RKO (cell line): ENCODE measurements at regions not wholly inside any gene's neighbourhood (a gene's known extent, or its start where the extent isn't known, plus 50 kb on each side); places are given as distances from the start of the nearest gene placed in this dataset.
A peak's percentile ranks its signal among the peaks of the same experiment; 100 is the strongest.

Experiments used
- DNase-seq: peaks from one replicate; pipeline ENCODE4 v3.0.0-alpha.2; 2016; ENCODE audit warnings: low spot score

DNA sequence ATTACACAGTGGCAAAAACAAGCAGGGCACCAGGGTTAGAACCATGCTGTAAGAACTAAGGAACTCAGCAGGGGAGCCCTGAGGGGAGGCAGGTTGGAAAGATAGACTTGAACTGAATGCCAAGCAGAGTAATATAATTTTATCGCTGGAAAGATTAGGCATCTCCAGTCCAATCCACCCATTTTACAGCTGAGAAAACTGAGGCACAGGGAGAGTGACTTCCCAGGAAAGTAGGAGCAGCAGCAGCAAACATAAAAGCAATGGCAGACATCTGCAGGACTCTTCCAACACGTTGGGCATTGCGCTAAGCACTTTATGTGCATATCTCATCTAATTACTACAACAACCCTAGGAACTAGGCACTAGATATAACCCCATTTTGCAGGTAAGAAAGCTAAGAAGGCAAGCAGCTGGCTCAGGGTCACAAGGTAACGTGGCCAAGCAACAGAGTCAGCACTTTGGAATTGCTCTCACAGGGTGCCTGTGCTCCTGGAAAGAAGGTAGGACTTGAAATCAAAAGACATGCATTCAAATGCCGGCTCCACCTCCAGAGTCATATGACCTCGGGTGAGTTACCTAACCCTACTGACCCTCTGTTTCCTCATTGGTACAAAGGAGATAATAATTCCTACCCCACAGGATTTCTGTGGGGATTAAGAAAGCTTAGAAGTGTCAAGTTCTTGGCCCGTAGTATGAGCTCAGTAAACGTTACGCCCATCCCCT lies 215.3 kb downstream of the BARX2 start:
- no peak for DNase-seq

DNA sequence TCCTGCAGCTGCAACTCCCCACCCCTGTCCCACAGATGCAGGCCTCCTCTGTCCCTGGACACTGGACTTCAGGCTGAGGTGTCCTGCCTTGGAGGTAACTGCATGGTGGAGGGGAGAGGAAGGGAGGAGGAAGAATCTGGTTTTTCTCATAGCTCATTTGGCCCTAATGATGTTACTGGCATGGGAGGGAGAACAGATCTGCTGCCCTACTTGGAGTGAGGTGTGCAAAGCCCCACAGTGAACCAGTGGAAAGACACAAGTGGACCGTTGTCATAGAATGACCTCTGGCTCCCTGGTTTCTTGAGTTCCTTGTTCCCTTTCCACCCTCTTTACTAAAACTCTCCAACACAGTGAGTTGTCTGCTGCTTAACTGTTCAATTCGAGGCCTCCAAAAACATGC lies 215.9 kb downstream of the BARX2 start:
- DNase-seq = no peak

DNA sequence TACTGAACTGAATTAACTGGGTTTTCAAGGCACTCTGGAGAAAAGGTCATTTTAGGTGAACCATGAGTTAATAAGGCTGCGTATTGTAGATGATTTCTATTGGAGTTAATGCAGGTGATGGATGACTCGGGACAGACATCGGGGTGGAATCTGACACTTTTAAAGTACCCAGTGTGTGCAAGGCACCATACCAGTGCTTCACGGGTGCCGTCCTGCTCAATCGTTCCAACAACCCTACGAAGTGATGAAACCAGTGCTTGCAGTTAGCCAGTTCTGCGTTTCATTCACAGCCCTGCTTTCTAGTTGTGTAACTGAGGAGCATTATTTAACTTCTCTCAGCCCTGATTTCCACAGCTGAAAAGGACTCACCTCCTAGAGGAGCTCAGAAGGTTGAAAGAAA lies 216.5 kb downstream of the BARX2 start:
- DNase-seq = no peak

DNA sequence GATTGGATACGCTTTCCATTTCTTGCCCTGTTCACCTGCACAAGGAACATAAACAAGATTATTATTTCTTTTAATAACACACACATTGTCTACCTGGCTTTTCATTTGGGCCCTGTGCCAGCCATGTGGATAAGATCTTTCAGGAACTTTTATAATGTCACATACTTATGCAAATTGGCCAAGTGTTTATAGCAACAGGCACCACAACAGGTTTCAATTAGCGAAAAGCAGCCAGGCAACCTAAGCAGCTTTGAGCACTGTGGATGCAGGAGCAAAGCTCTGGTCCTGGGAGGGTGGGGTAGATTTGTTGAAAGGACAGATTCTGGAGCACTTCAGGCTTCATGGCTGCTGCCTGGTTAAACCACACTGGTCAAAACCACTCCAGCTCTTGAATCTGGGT lies 217.4 kb downstream of the BARX2 start:
- DNase-seq = no peak

DNA sequence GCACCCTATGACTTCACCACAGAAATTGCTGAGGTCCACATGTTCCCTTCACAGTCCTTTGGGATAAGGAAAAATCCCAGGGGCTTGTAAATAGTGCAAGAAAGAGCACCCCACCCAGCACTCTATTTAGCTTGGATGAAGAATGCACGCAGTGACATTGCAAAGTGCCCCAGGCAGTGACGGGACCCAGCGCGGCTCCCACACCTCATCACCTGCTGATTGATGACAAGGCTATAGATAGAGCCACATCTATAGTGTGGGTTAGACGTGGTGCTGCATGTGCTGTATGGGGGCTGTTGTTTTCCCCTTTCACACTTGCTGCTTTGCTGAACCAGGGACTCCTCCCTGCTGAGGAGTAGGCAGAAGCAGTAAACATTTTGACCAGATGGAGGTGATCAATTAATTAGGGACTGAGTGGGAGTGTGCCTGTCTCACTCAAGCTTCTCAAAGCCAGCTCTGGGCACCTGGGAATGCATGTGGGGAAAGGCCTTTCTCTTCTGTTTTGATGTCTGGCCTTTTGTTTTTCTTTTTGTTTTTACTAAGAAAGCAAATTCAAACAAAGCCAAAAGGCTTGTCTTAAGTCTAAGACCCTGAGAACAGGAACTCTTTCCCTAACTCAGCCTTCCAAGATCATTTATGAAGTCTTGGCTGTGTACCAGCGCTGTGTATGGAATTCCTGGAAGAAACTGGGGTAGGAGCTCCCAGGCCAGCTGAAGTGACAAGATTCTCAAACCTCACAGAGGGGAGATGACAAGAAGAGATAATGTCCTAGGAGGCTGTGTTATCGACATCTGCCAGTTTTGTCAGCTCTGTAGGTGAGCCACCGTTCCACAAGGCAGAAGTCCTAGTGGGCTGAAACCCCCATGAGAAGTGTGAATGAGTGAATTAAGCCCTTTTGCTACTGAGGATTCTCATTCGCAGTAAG lies 219.7 kb downstream of the BARX2 start:
- DNase-seq = no peak

DNA sequence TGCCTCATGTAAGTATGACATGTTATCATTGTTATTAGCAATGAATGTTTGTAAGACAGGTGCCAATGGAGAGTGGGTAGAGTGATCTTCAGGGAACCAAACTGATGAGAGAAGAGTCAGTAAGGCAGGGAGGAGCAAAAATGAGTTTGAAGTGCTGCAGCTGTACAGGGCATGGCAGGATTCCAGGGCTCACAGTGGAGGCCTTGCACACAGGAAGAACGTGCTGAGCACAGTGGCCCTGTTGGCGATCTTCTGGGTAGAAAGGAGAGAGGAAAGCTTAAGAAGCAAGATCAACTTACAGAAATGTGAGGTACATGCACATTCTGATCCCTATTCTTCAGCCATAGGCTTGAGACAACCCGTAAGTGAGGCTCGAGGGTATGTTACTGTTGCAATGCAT lies 219.3 kb upstream of the TMEM45B start:
- no peak for DNase-seq

DNA sequence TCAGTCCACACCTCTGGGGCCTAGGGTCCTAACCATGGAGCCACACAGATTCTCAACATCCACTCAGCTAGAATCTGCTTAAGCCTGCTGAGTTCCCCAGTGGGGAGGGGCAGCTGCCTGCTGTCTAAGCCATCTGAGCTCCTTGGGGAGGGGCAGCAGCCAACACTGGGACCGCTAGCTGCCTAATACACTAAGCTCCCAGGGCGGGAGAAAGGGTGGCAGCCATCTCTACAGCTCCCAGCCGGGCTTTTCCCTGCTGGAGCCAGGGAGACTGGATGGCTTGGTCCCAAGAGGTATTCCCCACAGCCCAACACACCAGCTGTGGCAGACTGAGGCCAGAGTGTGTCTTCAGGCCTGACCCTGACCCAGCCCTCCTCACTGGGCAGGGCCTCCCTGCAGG lies 217.3 kb upstream of the TMEM45B start:
- DNase-seq = no peak

DNA sequence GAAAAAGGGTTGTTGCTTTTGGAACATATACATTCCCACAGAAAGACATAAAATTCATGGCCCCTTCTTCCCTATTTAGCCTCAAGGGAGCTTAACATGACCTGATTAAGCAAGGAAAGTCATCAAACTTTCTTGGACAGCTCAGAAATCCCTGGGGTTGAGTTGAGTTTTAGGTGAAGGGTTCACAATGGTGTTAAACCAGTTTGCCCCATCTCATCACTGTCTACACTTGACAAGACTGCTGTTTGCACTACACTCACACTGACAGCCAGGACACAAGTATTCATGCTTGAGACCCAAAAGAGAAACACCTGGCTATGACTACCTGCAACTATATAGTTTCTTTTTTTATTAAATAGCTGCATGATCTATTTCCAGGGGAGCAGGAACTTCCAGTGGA lies 209.8 kb upstream of the TMEM45B start:
- no peak for DNase-seq

DNA sequence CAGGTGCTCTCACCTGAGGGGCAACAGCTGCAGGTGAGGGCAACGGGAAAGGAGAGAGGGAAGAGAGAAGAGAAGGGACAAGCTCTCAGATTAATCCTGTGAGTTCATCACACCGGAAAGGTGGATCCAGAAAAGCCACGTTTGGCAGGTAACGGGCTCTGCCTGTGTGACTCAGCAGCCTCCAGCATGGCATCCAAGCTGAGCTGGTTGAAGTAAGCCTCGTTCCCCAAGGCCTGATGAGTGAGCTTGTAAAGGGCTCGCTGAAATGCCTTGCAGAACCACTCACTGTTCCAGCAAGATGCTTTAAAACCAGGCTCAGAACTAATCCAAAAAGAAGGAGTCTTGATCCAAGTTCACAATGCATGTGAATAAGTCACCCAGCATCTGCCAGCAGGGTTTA lies 206.9 kb upstream of the TMEM45B start:
- no peak for DNase-seq

DNA sequence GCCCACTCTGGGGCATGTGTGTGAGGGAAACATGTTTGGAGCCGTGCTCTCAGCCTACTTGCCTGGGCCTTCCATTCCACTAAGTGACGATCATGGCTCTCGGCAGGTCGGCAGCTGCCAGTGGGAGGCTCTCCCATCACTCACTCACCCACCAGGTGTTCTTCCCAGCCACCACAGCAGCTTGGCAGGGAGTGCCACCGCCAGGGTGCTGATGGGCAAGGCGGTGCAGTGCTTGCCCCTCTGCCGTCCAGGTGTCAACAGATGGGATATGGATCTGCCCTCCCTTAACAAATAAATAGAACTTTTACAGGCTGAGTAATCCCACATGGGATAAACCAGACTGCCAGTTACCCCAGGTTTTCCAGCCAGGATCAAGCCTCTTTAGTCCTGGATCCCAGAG lies 205.5 kb upstream of the TMEM45B start:
- no peak for DNase-seq

DNA sequence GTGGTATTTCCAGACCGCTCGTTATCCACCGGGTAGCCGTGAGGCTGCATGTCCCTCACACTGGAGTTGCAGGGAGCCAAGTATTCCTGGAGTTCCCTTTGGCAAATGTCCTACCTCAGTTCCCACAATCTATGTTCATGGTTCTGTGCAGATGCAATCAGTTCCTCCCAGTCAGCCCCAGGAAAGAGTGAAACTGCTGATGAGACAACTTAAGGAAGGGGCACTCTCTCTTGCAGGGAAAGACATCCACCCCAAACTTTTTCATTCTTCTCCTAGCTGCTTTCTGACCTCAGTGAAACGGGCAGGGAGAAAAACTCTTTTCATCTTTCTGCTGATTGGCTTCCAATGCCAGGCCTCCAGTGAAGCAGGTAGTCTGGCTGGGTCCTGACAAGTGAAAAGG lies 205.1 kb upstream of the TMEM45B start:
- DNase-seq = no peak

DNA sequence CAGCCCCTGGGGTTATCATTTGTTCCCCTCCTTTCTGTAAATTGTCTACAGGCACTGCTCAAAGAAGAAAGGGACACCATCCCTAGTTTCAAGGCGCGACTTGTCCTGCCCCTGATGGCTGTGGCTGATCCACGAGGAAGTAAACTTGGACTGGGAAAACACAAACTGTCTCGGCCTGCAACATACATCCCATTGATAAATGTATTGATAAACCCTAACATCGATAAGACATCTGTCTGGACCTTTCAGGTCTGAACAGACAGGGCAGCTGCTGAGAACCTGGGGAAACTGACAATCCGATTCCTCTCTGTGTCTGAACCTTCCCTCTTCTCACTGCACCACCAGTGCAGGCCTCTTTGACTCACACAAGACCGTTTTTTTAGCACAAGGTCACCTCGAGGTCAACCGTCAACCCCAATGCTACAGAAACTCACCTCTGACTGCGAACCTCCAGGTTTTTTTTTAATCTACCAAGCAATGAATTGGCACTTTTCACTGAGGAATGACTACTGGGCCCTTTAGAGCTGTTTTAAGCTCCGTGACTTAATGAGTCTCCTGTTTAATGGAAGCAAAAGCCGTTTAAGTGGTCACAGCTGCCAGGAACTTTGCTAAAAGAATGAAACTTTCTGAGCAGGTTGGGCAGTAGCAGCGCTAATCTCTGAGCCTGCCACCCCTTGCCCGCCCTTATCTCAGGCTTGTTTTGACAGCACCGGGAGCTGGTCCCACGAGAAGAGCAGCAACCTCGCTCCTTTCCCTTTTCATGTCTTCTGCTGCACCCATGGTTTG lies 203.8 kb upstream of the TMEM45B start:
- DNase-seq = peak; percentile 1

DNA sequence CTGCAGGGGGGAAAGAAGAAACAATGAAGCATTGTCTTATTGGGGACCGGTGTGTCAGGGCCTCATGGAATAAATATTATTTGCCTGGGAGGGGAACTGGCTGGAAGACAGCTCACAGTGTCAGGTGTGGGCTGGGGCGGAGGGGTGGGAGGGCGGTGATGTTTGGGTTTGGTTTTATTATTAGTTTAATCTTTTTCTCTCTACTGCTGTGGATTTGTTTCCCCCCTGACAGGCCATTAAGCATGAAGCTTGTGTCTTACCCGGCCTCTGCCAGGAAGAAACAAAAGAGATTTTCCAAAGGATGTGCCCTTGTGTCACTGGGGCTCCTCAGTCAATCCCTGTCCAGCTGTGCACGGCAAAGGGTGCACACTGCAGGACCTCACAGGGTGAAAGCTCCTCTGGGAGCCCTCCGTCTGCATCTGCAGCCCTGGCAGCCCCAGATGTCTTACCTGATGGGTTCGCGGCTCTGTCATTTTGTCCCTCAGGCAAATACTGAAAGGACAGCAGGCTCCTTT lies 203.1 kb upstream of the TMEM45B start:
- no peak for DNase-seq

DNA sequence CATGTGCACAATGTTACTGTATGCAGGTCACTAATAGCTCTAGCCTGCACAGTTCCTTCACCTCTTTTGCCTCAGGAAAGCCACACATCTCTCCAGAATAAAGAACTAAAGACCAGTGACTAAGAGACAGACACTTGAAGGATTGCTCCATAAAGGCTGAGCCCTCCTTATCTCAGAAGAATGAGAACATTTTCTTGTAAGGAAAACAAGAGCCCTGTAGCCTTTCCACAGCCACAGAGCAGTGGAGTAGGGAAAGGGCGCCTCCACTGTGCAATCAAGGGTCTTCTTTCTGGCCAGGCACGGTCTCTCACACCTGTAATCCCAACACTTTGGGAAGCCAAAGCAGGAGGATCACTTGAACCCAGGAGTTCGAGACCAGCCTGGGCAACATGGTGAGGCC lies 202.6 kb upstream of the TMEM45B start:
- DNase-seq = no peak

DNA sequence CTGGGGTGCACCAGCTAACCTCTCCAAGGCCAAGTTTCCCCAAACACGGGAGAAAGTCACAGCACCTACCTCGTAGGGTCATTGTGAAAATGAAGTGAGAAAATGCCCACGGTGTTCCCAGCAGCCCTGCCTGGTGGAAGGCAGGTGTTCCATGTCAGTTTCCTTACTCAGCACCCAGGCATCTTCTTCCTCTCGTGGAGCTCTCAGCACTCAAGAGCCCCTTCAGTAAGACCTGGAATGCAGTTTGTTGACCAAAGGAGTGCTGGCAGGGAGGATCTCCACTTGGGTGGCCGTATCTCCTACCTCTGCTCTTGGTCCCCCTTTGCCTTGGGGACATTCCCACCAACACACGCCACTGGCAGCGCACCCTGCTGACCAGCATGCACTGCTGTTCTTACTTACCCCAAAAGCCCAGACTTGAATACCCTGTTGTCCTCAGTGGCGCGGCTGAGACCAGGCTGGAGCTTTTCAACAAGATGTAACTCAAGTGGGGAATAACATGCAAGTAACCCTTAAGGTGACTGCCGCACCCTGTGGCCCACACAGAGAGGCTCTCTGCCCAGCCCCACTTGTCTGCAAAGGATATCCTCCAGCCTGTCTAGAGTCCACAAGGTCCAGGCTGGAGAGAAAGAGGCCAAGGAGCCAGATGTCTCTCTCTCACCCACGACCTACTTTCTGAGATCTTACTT lies 201.2 kb upstream of the TMEM45B start:
- DNase-seq = no peak

DNA sequence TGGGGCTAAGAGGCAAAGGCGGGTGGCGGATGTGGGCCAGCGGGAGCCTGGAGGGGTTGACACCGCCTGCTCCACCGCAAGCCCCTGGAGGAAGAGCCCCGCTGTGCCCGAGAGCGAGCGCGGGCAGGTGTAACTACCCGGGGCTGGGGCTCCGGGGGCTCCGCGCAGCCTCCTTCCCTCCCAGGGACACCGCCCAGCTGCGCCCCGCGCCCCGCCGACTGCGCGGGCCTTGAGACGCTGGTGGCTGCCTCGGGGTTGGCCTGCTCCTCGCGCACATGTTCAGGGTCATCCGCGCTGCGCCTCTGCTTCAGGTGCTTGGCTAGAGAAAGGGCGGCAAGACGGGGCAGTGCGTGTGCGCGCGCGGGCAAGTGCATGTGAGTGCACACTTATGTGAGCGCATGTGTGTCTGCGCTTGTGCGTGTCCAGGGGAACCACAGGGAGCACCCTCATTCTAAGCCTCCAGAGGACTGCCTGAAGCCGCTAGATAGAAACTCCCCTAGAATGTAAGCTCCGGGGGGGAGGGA lies 197.5 kb upstream of the TMEM45B start:
- DNase-seq = no peak

DNA sequence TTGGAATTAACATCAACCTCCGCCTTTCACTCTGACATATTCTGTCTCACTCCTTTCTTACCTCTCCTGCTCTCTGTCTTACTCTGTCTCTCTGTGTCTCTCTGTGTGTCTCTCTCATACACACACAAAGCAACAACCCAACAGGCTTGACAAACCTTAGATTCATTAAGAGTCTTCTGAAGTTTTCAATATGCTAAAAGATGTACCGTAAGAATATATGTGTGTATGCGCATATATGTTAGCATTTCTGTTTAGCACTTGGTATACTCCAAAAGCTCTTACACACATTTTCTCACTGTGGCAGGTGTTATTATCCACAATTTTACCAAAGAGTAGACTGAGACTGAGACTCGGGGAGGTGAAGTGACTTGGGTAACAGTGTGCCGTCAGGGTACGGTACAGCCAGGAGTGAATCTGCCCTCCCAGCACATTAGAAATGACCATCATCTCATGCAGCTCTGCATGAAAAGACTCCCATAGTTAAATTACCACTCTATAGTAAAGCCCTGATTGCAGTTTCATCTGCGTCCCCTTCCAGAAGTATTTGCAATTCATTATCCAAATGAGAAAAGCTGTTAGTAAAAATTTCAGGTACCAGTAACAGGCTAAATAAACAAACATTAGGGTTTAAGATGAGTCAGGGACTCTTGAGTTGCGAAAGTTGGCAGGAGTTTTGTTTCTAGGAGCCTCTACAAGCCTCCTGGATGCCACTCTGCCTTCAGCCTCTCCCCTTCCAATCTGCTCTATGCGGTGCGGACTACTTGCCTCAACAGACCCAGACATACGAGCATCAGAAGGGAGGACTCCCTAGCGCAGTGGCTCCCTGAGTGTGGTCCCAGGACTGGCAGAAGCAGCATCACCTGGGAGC lies 195.2 kb upstream of the TMEM45B start:
- DNase-seq = no peak

DNA sequence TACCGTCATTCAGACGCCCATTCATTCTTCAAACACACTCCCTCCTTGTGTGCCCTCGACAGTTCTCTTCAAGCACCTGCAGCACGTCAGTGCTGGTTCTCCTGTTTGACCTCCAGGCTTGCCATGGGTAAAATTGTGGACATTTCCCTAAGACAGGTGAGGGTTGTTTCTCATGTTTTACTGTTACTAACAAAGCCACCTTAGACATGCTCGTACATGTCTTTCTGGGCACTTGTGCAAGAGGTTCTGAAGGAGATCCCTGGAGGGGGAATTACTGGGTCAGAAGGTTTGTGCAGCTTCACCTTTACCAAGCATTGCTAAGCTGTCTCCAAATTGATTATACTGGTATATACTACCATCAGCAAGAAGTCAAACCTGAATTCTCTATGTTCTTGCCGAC lies 189.7 kb upstream of the TMEM45B start:
- DNase-seq = no peak

DNA sequence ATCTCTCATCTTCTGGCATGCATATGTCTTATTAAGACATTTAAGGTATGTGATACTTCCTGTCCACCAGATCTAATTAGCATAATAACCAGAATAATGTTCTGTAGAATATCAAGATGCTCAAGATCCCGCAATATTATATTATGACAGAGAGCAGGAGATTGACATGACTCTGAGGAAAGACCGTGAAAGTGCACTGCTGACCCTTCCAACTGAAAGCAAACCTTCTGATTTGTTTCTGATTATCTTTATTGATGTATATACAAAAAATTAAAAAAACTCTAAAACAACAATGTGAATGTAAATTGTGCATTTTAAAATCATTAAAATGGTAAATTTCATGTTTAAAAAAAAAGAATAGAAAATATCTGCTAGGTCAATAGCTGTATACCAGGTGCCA lies 184.4 kb upstream of the TMEM45B start:
- no peak for DNase-seq

DNA sequence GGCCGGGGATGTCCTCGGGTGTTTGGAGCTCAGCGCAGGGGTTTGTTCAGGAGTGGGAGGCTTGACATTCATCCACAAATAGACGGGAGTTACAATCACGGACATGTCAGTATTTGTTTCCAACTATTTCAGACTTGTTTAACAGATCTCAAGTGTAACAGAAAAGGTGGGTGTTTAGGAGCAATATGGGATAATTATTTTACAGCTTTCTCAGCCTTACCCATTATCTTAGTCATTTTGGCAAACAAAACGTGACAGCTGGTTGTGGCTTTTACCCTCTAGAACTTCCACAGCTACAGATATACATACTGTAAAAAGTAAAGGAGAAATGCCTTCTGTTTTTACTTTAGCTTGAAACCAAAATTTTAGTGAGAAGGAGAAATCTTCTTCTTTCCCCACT lies 178.7 kb upstream of the TMEM45B start:
- DNase-seq = no peak

DNA sequence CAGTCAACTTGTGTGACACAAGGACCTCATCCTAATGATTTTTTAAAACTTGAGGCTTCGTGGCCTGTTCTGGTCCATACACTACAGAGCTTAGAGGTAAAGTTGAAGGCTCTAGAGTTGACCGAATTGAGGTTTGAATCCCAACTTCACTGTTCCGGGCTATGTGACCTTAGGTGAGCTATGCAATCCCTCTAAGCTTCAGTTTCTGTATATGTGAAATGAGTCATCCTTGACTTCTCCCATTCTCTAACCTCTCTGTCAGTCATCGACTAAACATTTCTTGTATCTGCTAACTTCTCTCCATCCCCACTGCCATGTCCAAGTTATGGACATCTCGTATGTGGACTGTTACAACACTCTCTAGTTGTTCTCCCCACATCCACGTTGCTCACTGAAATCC lies 178.2 kb upstream of the TMEM45B start:
- DNase-seq = peak; percentile 21
